Activated CD8-positive, alpha-beta memory T cell treated with anti-CD3 and anti-CD28 coated beads for 4 hours (primary cell): ENCODE measurements at regions not wholly inside any gene's neighbourhood (a gene's known extent, or its start where the extent isn't known, plus 50 kb on each side); places are given as distances from the start of the nearest gene placed in this dataset.

Experiments used
- DNase-seq, 2 donors: peaks; one replicate each; pipeline ENCODE4 v3.0.0-alpha.2; 2020; ENCODE audit warnings: low read depth in 2 of 2

DNA sequence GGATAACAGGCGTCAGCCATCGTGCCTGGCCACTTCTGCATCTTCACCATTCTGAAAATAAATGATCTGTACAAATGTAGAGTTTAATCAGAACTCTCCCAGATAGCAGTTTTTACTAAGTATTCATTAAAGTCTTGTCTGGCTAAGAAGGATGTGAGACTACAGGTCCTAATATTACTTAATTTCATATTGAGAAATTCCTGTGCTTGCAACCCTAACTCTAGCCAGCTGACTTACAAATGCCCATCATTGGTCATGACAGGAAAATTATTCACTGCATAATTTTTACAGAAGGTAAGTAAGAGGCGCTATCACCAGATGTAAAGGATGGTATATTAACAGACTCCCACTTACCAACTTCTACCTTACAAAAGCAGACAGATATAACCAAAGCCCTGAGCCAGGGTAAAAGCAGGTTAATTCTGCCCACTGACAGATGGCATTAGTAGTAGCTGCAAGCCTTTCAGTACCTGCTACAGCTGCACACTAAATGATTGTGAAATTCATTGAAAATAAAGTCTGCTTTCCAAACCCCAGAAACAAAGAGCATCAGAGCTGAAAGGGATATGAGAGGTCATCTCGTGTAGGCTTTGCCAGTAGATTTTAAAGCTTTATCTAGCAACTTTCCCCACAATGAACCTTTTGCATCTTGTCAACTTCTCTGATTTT is 55.9 kb upstream of the FOXN2 start:
- no peak for DNase-seq

DNA sequence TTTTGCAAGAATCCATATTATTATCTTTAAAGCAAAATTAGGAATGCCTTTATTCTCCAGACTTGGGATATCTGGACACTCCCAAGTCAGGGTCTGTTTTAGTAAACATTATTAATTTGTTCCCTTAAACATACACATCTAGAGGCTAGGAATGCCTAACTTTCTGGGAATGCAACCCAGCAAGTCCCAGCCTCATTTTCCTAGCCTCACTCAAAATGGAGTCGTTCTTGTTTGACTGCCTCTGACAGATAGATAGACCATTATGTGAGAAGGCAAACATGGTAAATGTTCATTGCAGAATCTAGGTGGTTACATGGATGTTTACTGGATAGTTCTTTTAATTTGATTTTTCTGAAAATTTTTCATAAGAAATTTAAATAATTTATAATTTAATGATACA is 54.7 kb upstream of the FOXN2 start:
- DNase-seq: no peak

DNA sequence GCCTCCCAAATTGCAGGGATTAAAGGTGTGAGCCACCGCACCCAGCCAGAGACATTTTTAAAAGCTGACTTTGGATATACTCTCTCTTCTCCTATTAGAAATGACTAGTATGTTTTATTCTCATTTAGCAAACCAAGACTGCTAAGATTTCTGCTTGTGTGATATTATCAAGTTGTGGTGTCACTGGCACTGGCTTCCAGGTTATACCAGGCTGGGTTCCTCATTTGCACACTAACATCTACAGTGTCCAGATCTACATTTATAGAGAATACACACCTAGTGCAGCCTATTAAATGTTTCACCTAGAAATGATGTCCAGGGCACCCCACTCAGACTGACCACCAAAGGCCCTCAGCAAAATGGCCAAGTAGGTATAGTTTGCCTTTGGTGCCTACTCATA is 49.9 kb upstream of the FOXN2 start:
- no peak for DNase-seq
